GM12872 (cell line): ENCODE measurements at regions not wholly inside any gene's neighbourhood (a gene's known extent, or its start where the extent isn't known, plus 50 kb on each side); places are given as distances from the start of the nearest gene placed in this dataset.

Source experiments
- CTCF ChIP-seq: IDR thresholded peaks from 3 replicates; pipeline ENCODE4 v1.5.1; 2011; ENCODE audit warnings: low read depth, mild to moderate bottlenecking, low read length, moderate library complexity; ENCODE audit not compliant: insufficient read depth

- no peak for TF ChIP-seq CTCF
Measured at GRCh38 chr10:110446277-110446676, 51.4 kb upstream of the DUSP5 start.

GRCh38 chr10:110446954-110447608 is 50.6 kb upstream of the DUSP5 start:
- no peak for TF ChIP-seq CTCF

- TF ChIP-seq CTCF: no peak
Measured at GRCh38 chr10:110447886-110448285, 49.8 kb upstream of the DUSP5 start.
